Skeletal muscle cell (primary cell): ENCODE measurements at regions not wholly inside any gene's neighbourhood (a gene's known extent, or its start where the extent isn't known, plus 50 kb on each side); places are given as distances from the start of the nearest gene placed in this dataset.
"Not testable (repeated sequence)": the region's sequence is repeated elsewhere in the genome, so short reads cannot be mapped to it uniquely, and the experiment has no call there.

ENCODE experiments used
- DNase-seq: peaks from one replicate; pipeline ENCODE4 v3.0.0-alpha.2; 2010; ENCODE audit warnings: low read depth
- H3K4me3 ChIP-seq: 2 replicates; pipeline ENCODE4 v1.5.1; 2011; ENCODE audit warnings: low read depth, mild to moderate bottlenecking, control low read depth, low read length, moderate library complexity

DNA sequence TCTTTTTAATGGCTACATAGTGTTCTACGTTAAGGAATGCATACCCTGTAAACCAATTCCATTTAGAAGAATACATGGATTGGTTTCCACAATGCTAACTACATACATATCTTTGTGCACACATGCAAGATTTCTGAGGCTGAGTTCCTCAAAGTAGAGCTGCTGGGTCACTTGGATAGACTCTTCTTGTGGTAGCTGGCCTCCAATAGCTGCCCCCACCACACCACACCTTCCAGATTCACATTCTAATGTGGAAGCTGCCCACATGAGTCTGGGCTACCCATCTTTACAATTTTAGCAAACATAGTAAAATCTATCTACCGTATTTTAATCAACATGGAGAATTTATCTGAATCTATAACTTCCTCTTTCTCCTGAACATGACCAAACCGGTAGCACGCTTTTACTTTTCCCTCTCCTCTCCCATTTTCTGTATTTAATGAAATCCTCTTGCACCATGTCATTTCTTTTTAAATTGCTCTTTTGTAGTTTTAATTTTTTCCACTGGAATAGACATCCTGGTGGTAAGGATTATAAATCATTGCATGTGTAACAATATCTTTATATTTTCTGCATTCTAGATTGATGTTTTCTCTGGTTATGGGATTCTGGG lies 74.7 kb upstream of the CITED2 start:
- no peak for DNase-seq
- no peak overlapping the region for H3K4me3 ChIP-seq

DNA sequence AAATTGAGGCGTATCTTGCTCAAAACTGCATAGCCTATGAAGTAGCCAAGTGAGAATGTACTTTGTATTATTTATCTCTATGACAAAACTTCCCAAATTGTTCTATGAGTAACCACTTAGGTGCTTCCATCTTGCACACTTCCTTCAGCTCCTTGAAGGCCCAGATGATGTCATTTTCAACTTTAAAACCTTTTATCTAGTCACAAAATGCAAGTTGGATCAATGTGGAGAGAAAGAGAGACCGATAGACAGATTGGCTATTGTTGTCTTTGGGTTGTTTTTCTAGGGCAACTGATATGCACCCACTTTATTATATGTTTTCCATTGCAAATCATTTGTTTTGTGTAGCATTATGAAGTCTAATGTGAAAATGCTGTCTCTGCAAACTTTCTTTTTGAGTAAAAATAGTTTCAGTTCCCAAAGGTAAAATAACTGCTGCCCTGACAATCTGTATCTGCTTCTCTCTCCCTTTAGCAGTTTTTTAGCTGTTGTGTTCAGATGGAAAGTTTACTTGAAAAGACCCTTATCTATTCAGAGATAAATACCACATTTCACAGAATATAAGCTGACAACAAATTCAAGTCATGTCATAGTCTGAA lies 73.7 kb upstream of the CITED2 start:
- no peak for DNase-seq
- H3K4me3 ChIP-seq: no peak overlapping the region

DNA sequence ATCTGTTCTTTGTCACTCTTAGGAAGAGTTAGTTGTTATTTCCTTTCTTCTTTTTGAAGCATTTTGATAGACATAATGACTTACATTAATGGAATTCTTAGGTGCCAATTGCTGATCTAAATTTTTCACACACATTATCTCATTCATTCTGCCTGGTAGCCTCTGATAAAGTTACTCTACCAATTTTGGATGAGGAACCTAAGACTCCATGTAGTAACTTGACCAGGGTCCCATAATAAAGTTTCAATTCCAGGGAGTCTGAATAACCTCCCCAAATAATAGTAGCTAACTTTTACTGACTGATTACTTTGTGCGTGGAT lies 73.2 kb upstream of the CITED2 start:
- no peak for DNase-seq
- no peak overlapping the region for H3K4me3 ChIP-seq

DNA sequence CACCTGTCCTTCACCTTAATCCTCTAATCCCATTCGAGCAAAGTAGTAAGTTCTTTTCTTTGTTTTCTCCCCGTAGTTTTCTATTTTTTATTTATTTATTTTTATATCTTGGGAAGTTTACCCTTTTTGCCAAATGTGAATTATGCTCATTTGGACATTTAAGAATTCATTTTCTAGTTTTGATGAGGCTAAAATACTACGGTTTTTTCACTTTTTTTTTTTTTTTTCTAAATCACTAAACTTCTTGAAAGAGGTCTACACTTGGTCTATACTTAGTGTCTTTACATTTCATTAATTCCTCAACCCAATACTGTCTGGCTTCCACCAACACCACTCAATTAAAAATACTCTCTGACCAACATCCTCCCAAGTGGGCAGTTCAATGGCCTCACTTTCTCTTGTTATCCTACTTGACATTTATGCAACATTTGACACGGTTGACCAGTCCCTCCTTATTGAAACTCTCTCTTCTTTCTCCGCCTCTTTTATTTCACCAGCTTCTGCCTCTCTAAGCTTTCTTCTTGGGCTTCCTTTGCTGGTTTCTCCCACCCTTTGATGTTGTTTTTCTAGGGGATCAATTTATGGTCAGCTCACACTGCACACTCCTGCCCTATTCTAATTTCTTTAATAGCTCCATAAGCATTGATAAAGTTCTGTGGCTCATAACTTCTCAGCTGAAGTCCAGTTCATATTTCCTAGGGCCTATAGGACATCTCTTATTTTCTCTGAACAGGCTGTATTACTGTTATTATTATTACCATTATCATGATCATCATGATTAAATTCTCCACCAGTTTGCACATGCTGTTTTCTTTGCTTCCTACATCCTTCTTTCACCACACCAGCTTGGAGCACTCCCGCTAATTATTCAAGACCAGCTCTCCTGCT lies 72.6 kb upstream of the CITED2 start:
- no peak for DNase-seq
- no peak overlapping the region for H3K4me3 ChIP-seq

DNA sequence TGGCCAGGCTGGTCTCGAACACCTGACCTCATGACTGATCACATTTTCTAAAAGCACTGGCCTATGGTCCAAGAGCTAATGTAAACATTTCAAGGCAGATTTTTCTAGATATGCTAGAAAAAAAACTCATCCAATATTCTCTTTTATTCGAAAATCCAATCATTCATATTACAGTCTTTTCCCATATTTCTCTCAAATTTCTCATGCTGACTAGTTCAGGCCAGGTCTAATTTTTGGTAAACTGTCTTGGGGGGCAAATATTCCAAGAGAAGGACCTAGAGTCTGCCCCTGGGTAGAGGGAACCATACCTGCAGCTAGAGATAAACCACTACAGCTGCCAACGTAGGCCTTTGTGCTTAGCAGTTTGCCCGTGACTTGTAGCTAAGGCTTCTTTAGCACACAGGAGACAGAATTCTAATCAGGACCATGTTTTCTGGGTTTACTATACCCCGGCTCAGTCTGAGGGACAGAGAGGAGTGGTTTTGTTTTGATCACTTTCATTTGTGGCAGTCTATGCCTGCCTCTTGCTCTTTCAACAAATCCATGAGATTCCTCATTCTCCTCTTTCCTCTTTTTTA lies 71.8 kb upstream of the CITED2 start:
- no peak overlapping the region for H3K4me3 ChIP-seq
- DNase-seq: no peak

DNA sequence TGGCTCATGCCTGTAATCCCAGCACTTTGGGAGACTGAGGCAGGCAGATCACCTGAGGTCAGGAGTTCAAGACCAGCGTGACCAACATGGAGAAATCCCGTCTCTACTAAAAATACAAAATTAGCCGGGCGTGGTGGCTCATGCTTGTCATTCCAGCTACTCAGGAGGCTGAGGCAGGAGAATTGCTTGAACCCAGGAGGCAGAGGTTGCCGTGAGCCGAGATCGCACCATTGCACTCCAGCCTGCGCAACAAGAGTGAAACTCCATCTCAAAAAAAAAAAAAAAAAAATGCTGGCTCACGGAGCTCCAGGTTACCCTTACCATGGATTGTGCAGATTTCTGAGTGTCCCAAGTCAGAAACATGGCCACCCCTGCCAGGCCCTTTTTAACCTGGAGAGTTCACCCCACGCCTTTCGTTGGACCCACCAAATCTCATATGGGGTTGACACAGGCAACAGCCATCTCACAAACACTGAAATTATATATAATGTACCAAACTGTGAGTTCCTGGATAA lies 69.9 kb upstream of the CITED2 start:
- not testable (repeated sequence) for DNase-seq, H3K4me3 ChIP-seq

DNA sequence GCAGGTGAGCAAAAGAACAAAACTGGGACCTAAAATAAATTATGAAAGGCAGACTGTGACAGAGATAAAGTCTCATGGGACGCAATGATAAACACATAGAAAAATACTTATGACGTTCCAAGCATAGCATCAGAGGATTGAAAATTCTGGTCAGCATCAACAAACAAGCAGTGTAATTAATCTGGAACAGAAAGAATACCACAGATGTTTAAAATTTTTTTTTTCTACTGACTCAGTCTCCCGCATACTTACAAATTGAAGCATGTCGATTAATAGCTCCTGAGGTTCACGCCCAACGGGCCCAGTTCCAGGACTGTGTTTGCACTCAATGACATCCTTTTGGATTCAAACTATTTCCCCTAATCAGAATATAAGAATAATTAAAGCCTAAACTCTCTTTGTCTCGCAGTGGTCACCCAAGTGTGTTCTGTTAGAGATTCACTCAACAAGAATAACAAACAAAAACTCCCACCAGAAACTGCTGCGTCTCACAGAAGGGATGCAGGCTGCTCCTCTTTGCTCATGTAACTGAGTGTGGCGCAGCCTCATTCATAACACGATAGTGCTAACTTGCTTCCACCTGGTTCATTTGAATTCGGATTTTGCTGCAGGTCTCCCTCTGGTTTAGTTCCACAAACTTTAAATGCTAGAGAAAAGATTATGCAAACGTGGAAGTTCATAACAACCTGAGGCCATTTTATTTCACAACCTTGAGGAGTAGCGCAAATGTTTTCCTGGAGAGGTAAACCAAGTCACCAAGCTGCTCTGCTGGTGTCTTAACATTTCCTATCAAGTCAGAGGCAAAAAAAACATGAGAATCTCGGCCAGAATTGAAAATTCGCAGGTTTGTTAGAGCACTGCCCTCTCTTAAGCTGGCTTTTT lies 69.0 kb upstream of the CITED2 start:
- no peak overlapping the region for H3K4me3 ChIP-seq
- no peak for DNase-seq

DNA sequence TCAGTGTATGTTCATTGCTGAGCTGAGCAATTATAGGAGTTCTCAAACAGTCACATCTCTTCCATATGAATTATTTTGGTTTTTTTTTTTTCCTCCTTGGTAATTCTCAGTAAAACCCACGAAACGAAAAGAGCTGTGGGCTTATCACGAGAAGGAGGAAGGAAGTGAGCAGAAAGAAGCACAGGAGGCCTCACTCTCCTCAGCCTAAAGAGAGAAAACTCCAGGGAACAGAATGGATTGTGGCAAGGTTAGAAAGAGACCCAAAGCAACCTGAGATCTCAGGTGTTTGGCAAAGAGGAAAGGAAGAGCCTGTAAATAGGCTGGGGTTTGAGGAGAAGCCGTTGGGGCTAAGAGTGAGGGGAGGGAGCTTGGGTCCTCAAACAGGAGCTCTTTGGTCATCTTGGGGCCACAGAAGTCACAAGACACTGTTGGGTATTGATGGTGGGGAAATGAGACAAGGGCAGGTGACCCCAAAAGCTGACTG lies 67.8 kb upstream of the CITED2 start:
- no peak for DNase-seq
- H3K4me3 ChIP-seq: no peak overlapping the region

DNA sequence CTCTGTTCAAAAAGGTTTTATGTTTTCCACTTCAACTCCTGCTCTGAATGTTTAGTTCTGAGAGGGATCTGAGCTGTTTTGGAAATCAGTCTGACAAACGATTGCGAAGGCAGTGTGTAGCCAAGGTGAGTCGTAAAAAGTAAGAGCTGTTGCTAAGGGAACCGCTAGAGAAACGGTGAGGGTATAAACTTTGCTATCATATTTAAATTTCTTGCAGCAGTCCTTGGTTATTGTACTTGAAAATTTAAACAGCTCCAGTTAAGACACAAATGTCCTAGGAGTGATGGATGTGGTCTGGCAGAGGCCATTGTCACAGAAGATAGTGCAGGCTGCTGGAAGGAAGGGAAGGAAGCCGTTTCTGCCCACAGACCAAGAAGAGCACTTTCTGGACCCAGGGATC lies 64.9 kb upstream of the CITED2 start:
- H3K4me3 ChIP-seq: no peak overlapping the region
- no peak for DNase-seq

DNA sequence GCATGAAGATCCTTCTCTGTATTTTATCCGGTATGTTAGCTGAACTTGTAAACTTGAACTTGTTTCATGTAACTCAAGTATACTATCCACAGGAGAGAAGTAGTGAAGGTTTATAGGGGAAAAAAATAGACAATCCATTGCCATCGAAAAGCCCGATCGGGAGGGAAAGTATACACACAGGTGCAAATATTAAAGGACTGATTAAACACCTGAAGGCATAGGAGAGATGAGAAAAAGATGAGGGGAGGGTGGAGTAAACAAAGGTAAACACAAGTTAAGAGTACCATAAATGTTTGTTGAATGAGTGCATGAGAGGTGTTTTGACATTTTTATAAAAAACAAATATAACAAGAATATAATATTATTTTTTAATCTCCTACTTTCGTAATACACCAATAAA lies 64.3 kb upstream of the CITED2 start:
- no peak overlapping the region for H3K4me3 ChIP-seq
- no peak for DNase-seq

DNA sequence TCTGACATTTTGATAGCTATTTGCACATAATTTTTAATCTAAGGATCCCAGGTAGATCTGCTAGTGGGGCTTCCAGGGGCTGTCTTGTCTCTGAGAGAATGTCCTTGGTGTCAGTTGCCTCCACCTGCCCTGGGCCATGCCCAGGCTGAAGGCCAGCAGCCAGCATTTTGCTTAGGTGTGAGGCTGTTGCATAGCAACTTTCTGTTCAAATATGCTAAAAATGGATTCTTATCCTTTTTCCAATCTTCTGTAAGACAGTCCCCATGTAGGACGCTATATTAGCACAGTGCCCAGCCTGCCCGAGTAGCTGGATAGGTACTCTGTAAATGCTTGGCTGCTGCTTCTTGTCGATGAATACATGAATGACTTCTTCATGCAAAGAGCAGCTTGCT lies 62.5 kb upstream of the CITED2 start:
- no peak overlapping the region for H3K4me3 ChIP-seq
- DNase-seq: no peak

DNA sequence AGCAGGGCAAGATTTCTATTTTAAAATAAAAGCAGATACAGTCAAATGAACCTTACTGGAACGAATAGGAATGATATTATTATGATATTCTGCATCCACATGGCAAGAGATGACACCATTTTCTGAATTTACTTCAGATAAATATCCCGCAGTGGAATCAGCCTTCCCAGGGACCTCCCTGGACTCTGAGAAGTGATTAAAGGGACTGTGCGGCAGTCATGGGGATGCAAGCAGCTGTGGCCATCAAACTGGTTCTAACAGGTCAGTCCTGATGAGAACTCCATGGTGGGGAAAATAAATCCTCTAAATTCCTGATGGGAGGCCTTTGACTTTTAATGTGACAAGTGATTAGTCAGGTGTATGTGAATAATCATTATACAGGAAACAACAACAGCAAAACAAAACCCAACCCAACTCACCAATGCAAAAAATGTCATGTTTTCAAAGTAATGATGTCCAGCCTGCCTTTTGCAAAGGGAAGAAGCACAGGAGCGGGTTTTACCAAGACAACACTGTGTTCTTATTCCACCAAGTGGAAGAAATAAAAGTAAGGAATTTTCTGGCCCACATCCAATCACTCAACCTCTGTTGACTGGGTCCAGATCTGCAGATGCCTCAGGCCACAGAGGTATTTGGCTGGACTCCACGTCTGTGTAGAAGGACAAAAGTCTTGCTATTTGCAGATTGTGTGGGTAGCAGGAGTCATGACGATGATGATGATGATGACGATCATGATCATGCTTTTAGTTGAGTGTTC lies 61.9 kb upstream of the CITED2 start:
- H3K4me3 ChIP-seq: no peak overlapping the region
- no peak for DNase-seq

DNA sequence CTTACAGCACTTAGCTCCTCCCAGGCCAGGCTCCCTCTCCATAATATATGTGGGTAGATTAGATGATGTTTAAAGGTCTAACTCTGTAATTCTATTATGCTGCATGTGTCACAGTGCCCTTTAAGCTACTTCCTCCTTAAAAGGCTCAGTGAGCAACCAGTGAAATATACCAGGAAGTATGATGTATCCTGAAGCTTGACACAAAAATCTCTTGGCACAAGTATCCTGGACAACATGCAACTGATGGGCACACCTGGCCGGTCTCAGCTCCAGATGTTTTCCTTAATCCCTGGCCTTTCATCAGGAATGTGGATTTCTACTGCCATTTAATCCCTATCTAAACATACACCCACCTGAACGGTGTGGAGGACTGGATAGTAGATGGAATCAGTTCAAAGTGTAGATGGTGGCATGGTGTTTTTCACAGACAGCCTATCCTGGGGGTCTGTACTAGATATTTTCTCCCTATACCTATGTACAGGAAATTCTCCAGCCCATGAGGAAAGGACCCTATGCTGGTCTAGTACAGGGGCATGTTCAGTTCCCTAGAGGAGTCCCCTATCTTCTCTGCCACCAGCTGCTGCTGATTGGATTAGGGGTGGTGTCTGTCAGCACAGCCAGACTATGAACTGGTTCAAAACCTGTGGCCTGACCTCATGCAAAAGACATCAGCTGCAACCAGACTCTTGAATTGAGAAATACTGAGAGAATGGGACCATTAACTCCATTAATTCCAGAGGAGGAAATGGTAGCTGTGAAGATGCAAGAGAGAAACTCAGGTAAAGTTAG lies 59.4 kb upstream of the CITED2 start:
- H3K4me3 ChIP-seq: no peak overlapping the region
- DNase-seq: no peak

DNA sequence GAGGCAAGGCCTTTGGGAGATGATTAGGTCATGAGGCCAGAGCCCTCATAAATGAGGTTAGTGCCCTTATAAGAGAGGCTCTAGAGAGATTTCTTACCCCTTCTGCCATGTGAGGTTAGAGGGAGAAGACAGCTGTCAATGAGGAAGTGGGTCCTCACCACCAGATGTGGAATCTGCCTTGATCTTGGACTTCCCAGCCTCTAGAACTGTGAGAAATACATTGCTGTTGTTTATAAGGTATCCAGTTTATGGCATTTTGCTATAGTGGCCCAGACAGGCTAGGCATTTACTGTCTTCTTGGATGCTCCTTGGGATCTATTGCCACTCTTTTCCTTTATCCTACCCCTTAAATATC lies 57.1 kb upstream of the CITED2 start:
- DNase-seq: no peak
- no peak overlapping the region for H3K4me3 ChIP-seq

DNA sequence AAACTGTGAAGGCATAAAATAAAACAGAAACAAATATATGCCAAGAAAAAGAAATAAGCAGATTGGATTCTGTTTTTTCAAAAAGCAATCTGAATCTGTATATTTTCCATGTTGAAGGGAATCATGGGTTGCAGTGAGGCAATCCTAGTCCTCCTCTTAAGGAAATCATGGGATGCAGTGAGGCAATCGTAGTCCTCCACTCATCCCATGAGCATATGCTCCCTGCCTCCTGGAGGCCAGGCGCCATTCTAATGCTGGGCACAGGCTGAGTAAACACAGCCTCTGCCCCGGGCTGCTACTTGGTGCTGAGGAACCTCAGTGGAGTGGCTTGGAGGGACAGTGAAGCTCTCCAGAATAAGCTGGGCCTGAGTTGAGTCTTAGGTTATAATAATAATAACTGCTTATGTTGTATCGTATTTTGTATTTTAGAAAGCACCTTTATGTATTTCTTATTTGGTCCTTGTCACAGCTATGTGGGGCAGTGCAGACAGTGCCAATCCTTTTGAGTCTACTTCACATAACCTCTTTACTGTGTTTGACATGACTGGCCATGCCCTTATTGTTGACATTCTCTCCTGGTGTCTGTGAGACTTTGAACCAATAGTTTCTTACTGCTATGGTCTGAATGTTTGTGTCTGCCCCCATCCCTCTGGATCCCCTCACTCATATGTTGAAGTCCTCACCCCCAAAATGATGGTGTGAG lies 56.6 kb upstream of the CITED2 start:
- H3K4me3 ChIP-seq: no peak overlapping the region

DNA sequence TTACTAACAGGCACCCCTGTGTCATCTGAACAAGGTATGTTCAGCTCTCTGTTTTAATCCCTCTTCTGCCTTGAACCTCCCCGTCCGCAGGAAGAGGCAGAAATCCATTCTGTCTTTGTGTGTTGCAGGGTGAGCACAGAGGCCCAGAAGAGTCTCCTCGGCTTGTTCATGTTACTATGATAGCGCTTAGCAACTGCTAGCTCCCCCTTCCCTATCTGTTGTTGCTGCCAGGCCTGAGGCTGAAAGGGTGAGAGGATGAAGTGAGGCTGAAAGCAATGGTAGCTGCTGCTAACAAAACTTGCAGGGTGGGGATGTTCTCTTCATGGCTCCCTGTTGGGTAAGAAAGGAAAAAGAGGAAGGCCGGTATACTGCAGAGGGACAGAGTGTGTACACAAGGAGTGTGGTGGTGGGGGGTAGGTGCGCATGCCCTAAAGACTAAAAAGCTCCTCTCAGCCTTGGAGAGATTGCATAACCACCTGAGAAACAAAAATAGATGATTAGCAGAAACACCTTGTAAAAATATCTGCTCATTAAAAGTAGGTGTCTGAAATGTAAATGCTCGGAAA lies 55.2 kb upstream of the CITED2 start:
- DNase-seq: no peak
- no peak overlapping the region for H3K4me3 ChIP-seq

More for the DNA sequence above, 56.6 kb upstream of the CITED2 start:
- DNase-seq: no peak

DNA sequence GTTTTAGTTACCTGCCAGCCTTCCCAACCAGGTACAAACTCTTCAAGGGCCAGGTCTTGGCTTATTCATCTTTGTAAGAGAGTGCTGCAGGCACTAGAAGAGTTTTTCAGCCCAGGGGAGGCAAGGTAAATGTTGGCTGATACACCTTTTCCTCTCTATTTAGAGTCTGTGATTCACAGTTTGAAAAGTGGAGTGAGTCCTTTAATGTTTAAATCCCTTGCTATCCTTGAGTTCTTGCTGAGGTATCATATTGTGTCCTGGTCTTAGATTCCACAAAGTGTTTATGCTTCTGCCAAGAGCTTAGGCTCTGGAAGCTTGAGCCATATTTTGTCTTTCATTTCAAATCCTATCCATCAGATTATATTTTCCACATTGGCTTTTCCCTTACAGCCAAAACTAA lies 52.8 kb upstream of the CITED2 start:
- no peak overlapping the region for H3K4me3 ChIP-seq
- no peak for DNase-seq
